ENCODE measurements at regions not wholly inside any gene's neighbourhood (a gene's known extent, or its start where the extent isn't known, plus 50 kb on each side); places are given as distances from the start of the nearest gene placed in this dataset.

DNA sequence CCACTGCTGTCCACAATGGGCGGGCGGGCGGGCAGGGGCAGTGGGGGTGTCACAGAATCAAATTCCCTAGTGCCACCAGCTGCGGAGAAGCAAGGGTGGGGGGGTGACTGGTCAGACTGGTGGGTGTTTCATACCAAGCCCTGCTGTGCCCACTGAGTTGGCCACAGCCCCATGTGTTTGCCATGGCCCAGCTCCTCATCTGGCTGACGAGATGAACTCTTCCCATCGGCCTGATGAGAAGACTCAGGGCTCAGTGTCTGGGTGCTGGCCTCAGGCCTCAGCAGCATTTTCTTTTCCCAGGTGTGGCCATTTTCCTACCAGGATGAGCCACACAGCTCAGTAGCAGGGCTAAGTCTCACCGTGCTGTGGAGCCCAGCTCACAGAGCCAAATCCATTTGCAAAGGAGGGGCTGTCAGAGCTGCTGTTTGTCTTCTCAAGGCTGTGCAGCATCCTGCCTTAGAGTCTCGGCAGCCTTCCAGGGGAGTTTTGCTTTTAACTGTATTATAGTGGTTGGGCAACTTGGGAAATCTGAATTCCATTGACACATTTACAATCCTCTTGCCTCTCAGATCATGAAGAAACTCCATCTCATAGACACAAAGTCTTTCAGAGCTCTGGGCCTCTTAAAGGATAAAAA is 176.8 kb downstream of the ABHD5 start:
- DNase-seq (ENCODE audit: low read depth, low spot score), result no peak

DNA sequence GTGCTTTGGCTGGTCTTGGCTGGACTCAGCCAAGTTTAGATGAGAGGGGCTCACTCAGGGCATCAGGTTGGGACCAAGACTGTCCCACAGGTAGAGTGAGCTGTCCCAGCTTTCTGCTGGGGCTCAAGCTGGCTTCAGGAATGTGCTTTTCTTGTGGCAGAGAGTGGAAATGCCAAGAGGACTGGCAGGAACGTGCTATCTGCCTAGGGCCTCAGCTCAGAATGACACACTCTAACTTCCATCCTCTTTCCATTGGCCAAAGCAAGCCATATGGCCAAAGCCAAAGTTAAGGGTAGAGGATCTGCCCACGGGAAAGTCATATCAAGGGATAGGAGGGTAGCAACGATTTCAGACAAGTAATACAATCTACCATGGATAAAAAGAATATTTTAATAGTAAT is 178.8 kb downstream of the ABHD5 start:
- peaks cover 73% of the 10 kb centered on the region for H3K4me1 ChIP-seq (ENCODE audit: control insufficient read depth, extremely low read depth, insufficient read depth, low read length)
- peak overlapping the region; percentile 45 for H3K27ac ChIP-seq (ENCODE audit: control insufficient read depth, insufficient read depth, low read length)
- H3K4me2 ChIP-seq (ENCODE audit: control insufficient read depth, extremely low read depth, insufficient read depth, low read depth, low read length), result peak overlapping the region; percentile 55

More for the DNA sequence above, 176.8 kb downstream of the ABHD5 start:
- Histone ChIP-seq H3K9me3 (ENCODE audit: control insufficient read depth, low read depth, low read length) (no peaks in the 10 kb centered on the region), H3K36me3 (ENCODE audit: control insufficient read depth in 2 of 2, extremely low read depth in 1 of 2, insufficient read depth in 2 of 2, low read length in 2 of 2) (no peaks in the 10 kb centered on the region), H3K4me3 (ENCODE audit: control insufficient read depth in 2 of 3, extremely low read depth in 1 of 3, insufficient read depth in 2 of 3, low read depth in 1 of 3, low read length in 3 of 3) (no peak overlapping the region), H3K4me1 (ENCODE audit: control insufficient read depth, extremely low read depth, insufficient read depth, low read length) (peaks cover 54% of the 10 kb centered on the region), H3K27me3 (ENCODE audit: control insufficient read depth, extremely low read depth, insufficient read depth, low read length) (no peaks in the 10 kb centered on the region), H3K27ac (ENCODE audit: control insufficient read depth, insufficient read depth, low read length) (no peak overlapping the region), H3K9ac (ENCODE audit: control insufficient read depth, extremely low read depth, insufficient read depth, low read length) (no peak overlapping the region), H2AFZ (ENCODE audit: control insufficient read depth, low read length) (peak overlapping the region; percentile 2), H3K79me2 (ENCODE audit: control insufficient read depth, insufficient read depth, low read length) (no peaks in the 10 kb centered on the region), H3K4me2 (ENCODE audit: control insufficient read depth, extremely low read depth, insufficient read depth, low read depth, low read length) (no peak overlapping the region), H3K9me1 (ENCODE audit: control insufficient read depth, extremely low read depth, insufficient read depth, low read length) (no peaks in the 10 kb centered on the region), H4K20me1 (ENCODE audit: control insufficient read depth, extremely low read depth, insufficient read depth, low read length) (no peaks in the 10 kb centered on the region)
- FAIRE-seq, result no peak
- dilution Hi-C loops (cut with MboI; ENCODE audit: extremely low pct_ligation_motif_present, low sequenced_read_pairs), result no loop called here
- TF ChIP-seq, protein P1, sequence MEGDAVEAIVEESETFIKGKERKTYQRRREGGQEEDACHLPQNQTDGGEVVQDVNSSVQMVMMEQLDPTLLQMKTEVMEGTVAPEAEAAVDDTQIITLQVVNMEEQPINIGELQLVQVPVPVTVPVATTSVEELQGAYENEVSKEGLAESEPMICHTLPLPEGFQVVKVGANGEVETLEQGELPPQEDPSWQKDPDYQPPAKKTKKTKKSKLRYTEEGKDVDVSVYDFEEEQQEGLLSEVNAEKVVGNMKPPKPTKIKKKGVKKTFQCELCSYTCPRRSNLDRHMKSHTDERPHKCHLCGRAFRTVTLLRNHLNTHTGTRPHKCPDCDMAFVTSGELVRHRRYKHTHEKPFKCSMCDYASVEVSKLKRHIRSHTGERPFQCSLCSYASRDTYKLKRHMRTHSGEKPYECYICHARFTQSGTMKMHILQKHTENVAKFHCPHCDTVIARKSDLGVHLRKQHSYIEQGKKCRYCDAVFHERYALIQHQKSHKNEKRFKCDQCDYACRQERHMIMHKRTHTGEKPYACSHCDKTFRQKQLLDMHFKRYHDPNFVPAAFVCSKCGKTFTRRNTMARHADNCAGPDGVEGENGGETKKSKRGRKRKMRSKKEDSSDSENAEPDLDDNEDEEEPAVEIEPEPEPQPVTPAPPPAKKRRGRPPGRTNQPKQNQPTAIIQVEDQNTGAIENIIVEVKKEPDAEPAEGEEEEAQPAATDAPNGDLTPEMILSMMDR (optimal IDR thresholded peaks at IDR 0.05 in 1 of 3, IDR thresholded peaks at IDR 0.05 in 1 of 3, conservative IDR thresholded peaks at IDR 0.05 in 1 of 3; ENCODE audit: extremely low read depth in 1 of 3, insufficient read depth in 2 of 3, low read length in 3 of 3), result no peak
- no peak for TF ChIP-seq EZH2 (IDR thresholded peaks at IDR 0.05; ENCODE audit: low read length)

More for the DNA sequence above, 178.8 kb downstream of the ABHD5 start:
- dilution Hi-C loops (cut with MboI; ENCODE audit: extremely low pct_ligation_motif_present, low sequenced_read_pairs), result no loop called here
- H4K20me1 ChIP-seq (ENCODE audit: control insufficient read depth, extremely low read depth, insufficient read depth, low read length), result no peaks in the 10 kb centered on the region
- no peaks in the 10 kb centered on the region for H3K27me3 ChIP-seq (ENCODE audit: control insufficient read depth, extremely low read depth, insufficient read depth, low read length)
- H3K4me3 ChIP-seq (ENCODE audit: control insufficient read depth in 2 of 3, extremely low read depth in 1 of 3, insufficient read depth in 2 of 3, low read depth in 1 of 3, low read length in 3 of 3), result no peak overlapping the region
- H3K79me2 ChIP-seq (ENCODE audit: control insufficient read depth, insufficient read depth, low read length), result no peaks in the 10 kb centered on the region
- FAIRE-seq (peak; percentile 90), DNase-seq (ENCODE audit: low read depth, low spot score) (no peak)
- no peaks in the 10 kb centered on the region for H3K36me3 ChIP-seq (ENCODE audit: control insufficient read depth in 2 of 2, extremely low read depth in 1 of 2, insufficient read depth in 2 of 2, low read length in 2 of 2)
- H3K9me1 ChIP-seq (ENCODE audit: control insufficient read depth, extremely low read depth, insufficient read depth, low read length), result no peaks in the 10 kb centered on the region
- H2AFZ ChIP-seq (ENCODE audit: control insufficient read depth, low read length), result peak overlapping the region; percentile 32
- no peaks in the 10 kb centered on the region for H3K9me3 ChIP-seq (ENCODE audit: control insufficient read depth, low read depth, low read length)
- H3K9ac ChIP-seq (ENCODE audit: control insufficient read depth, extremely low read depth, insufficient read depth, low read length), result no peak overlapping the region
- TF ChIP-seq, protein P1 (optimal IDR thresholded peaks at IDR 0.05 in 1 of 3, IDR thresholded peaks at IDR 0.05 in 1 of 3, conservative IDR thresholded peaks at IDR 0.05 in 1 of 3; ENCODE audit: extremely low read depth in 1 of 3, insufficient read depth in 2 of 3, low read length in 3 of 3), result no peak
- TF ChIP-seq EZH2 (IDR thresholded peaks at IDR 0.05; ENCODE audit: low read length), result no peak

Data from keratinocyte (primary cell).